ENCODE measurements at regions not wholly inside any gene's neighbourhood (a gene's known extent, or its start where the extent isn't known, plus 50 kb on each side); places are given as distances from the start of the nearest gene placed in this dataset.

DNA sequence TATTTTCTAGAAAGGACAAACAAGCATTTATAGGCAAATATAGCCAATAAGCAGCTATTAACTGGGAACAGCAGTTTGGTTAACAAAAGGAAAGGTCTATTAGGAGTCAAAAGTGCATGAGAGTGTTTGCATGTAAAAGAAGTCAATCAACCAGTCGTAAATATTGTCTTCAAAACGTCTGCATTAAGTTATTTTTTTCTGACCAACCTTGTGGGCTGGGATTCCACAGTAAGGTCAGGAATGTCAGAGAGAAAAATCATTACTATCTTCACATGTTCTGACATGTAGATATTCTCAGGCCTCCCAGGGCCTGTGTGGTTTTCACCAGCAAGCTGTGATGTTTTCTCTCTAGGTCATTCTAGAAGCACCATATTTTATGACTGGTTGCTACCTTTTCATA, 922.5 kb downstream of the SUCLG1 start:
- no peak for DNase-seq (ENCODE audit: low spot score)

- no peak for DNase-seq (ENCODE audit: low spot score)
These were observed 924.7 kb downstream of the SUCLG1 start for GRCh38 chr2:83534416-83534815.

DNA sequence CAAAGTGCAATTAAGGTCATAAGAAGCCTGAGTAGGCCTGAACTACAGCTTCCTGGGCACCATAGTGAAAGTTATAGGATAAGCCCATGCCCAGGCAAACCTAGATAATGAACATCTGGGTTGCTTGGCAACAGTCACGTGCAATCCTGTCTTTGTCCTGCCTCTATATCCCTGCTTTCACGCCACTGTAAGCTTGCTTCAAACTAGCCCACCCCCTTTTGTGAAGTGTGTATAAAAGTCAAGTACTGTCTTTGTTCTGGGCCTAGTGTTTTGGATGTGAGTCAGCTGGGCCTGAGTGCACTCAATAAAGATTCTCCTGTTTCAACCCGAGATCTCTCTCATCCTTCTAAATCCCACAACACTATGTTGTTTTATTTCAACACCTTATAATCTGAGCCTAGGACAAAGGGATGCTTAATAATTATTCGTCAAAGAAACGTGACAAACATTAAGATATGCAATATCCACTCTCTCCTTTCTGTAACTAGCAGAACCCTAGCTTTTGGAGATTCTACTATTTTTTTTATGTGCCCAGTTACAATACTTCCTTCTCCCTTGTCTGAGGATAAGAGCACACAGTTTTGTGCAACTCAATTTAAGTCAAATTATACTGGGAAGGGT, 927.8 kb downstream of the SUCLG1 start:
- DNase-seq (ENCODE audit: low spot score): no peak

DNA sequence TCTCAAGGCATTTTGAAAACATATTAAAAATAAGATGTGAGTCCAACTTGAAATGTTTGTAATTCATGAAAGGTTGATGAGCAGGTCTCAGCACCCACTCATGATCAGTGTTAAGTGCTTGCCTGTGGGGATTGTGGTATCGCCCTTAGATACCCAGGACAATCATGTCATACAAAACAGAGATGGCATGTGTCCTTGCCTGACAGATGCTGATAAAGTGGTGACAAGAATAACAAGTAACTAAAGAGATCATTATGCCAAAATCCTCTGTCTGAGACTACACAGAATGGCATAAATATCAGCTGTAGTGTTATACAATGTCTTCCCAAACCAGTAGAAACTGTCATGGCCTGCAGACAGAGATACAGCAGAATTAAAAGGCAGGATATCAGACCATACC, 930.3 kb downstream of the SUCLG1 start:
- DNase-seq (ENCODE audit: low spot score): no peak

- DNase-seq (ENCODE audit: low spot score): no peak
These were observed 936.1 kb downstream of the SUCLG1 start for GRCh38 chr2:83522891-83523493.

- no peak for DNase-seq (ENCODE audit: low spot score)
These were observed 941.2 kb downstream of the SUCLG1 start for GRCh38 chr2:83517727-83518368.

GRCh38 chr2:83516503-83516902, 942.6 kb downstream of the SUCLG1 start:
- DNase-seq (ENCODE audit: low spot score): no peak

DNA sequence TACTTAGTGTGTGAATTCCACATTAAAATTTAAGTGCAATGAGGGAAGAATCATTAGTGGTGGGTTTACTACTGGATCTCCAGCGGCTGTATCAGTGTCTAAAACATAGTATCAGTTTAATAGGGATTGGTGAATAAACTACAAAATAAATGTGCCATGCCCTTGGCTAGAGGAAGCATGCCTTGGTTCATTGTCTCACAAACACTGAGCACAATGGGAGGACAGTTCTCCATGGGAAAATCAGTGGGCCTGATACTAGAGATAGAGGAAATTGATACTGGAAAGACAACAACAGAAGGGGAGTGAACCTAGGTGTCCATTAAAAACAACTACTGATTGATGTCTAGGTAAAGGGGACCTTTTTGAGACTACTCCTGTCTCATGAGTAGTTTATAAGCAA, 971.6 kb downstream of the SUCLG1 start:
- no peak for DNase-seq (ENCODE audit: low spot score)

- DNase-seq (ENCODE audit: low spot score): no peak
These were observed 977.6 kb downstream of the SUCLG1 start for GRCh38 chr2:83481436-83481835.

GRCh38 chr2:83478037-83478436, 981.0 kb downstream of the SUCLG1 start:
- no peak for DNase-seq (ENCODE audit: low spot score)

DNA sequence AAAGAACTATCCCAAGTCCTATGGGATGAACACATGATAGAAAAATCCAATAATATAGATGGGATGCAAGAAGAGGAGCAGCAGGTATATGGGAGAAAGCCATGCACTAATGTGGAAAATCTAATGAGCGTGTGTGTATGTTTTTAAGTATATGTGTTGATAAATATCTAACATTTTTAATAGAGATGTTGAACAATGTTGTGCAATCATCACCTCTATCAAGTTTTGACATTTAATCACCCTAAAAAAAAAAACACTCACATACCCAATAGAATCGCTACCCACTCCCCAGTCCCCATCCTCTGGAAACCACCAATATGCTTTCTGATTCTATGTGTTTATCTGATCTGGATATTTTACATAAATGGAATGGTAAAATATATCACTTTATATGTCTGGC, 983.7 kb downstream of the SUCLG1 start:
- DNase-seq (ENCODE audit: low spot score): no peak

- DNase-seq (ENCODE audit: low spot score): no peak
These were observed 987.4 kb downstream of the SUCLG1 start for GRCh38 chr2:83471655-83472054.

- no peak for DNase-seq (ENCODE audit: low spot score)
These were observed 988.2 kb downstream of the SUCLG1 start for GRCh38 chr2:83470928-83471327.

DNA sequence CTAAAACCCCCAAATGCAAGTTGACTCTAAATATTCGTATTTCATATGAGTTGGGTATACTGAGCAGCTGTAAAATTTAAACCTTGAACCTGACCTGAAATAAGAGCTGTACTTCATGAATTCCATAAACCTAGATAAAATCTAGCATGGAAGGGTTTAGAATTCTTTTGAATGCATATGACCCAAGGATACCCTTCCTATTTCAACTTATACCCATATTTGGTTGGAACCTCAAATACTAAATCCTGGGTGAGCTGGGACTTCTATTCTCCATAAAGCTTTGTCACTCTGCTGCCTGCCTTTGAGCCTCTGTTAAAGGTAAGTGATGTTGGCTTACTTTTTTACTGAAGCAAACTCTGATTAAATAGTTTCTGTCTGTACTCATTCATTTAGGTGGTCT, 994.6 kb downstream of the SUCLG1 start:
- no peak for DNase-seq (ENCODE audit: low spot score)

DNA sequence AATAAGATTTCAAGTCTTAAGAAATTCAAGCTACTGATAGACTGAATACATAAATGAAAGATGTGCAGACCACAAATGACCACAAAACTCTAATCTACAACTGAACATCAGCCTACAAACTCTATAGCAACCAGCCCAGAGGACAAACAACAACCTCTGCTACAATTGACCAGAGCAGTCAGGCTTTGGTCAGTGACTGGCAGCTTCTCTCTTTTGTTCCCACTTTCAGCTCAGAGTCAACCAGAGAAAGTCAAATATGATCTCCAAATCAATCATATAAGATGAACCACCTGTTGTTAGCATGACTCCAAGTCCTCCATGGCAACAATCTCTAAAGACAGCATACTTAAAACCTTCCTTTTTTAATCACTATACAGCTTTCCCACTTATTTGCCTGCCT, 996.2 kb downstream of the SUCLG1 start:
- DNase-seq (ENCODE audit: low spot score): no peak

DNA sequence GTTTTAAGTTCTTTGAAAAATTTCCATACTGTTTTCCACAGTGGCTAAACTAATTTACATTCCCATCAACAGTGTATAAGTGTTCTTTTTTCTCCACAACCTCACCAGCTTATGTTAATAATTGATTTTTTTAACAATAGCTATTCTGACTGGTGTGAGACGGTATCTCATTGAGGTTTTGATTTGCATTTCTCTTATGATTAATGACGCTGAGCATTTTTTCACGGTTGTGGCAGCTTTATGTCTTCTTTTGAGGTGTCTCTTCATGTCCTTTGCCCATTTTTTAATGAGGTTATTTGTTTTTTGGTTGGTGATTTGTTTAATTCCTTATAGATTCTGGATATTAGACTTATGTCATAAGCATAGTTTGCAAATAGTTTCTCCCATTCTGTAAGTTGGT, 997.9 kb downstream of the SUCLG1 start:
- no peak for DNase-seq (ENCODE audit: low spot score)

DNA sequence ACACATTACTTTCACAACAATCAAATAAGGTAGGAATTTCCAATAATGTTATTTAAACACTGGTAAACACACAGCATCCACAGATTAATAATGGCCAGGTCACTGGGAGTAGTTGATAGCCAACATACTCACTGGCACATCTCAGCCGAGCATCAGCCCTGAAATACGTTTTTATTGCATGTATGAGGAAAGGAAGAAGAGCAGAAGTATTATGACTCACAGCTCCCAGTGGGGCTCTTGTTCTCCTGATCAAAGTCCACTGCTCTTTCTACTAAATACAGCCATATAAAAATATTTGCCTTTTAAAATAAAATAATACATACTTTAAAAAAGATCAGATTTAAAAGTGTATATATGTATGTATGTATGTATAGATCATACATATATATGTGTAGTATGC, 999.6 kb downstream of the SUCLG1 start:
- DNase-seq (ENCODE audit: low spot score): no peak

DNA sequence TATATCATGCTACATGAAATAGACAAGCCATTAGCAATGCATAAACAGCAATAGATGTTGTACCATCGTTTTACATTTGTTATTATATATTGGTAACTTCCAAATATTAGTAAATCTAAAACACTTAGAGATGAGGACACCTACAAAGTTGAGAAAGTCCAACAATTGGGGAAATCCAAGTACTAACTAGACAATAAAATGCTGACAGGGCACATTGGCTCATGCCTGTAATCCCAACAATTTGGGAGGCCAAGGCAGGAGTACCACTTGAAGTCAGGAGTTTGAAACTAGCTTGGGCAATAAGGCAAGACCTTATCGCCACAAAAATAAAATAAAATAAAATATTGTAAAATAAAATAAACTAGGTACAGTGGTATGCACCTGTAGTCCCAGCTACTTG, 1023.1 kb downstream of the SUCLG1 start:
- no peak for DNase-seq (ENCODE audit: low spot score)

- DNase-seq (ENCODE audit: low spot score): no peak
These were observed 1038.1 kb downstream of the SUCLG1 start for GRCh38 chr2:83420993-83421392.

- DNase-seq (ENCODE audit: low spot score): no peak
These were observed 1064.8 kb downstream of the SUCLG1 start for GRCh38 chr2:83394134-83394904.

GRCh38 chr2:83388804-83389203, 1070.3 kb downstream of the SUCLG1 start:
- no peak for DNase-seq (ENCODE audit: low spot score)

- DNase-seq (ENCODE audit: low spot score): no peak
These were observed 1072.5 kb downstream of the SUCLG1 start for GRCh38 chr2:83386549-83386948.

DNA sequence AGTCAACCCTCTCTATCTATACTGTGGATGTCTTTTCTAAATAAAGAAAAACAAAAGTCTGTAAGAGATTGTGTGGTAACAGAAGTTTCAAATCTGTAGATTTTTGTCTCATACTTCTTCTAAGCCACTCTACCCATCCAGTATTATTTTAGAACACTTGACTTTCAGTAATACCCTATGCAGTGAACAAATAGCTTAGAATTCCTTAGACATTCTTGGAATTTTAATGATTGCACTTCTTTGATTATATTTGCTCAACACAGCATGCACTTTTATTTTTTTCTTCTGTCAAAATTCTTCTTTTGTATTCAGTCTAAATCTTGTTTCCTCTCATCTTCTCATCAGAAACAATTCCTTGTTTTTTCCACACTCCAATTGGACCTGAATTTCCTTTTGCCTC, 1080.2 kb downstream of the SUCLG1 start:
- no peak for DNase-seq (ENCODE audit: low spot score)
